GM12873 (cell line): ENCODE measurements at regions not wholly inside any gene's neighbourhood (a gene's known extent, or its start where the extent isn't known, plus 50 kb on each side); places are given as distances from the start of the nearest gene placed in this dataset.

Experiments
- TF ChIP-seq, protein P1 (sequence below): IDR thresholded peaks from 2 replicates; pipeline ENCODE4 v1.5.1; 2012; ENCODE audit warnings: low read depth, mild to moderate bottlenecking, moderate library complexity, low read length, control low read depth; ENCODE audit not compliant: insufficient read depth; ENCODE audit errors: missing control alignments

DNA sequence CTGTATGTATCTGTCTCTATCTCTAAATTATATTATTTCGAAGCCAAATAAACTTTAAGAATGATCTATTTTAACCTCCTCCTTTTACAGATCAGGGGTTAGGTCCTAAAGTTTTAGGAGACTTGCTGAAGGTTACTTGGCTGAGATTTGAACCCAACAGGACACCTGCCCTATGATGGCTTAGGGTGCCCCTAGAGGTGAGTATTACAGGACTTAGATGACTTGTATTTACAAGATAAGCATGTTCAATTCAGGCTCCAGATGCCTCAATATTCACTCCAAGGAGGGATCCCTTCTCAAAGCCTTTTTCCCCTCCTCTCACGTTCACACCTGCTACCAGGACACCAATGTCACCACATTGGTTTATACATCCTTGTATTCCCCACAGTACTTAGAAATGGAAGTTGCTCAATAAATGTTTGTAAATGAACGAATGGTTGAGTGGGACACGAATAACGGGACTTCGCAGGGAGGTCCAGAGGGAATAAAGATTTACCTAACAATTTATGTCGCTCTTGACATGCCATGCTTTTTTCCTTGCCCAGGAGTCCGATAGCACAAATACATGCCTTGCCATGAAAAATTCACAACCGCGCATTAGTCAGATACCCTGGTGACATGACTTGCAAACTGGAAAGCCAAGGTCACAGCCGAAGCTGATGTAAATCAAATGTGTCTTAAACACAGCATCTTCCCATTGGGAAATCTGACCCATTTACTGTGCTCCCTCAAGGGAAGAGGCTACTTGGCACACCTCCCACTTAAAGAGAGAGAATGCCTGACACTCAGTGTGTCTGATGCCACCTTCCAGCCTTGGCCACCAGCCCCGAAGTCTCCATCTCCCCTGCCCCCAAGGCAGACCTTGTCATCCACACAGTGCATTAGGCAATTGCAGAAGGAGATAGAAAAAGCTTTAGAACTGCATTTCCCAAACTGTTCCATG, 872.2 kb upstream of the AUTS2 start:
- TF ChIP-seq, protein P1, sequence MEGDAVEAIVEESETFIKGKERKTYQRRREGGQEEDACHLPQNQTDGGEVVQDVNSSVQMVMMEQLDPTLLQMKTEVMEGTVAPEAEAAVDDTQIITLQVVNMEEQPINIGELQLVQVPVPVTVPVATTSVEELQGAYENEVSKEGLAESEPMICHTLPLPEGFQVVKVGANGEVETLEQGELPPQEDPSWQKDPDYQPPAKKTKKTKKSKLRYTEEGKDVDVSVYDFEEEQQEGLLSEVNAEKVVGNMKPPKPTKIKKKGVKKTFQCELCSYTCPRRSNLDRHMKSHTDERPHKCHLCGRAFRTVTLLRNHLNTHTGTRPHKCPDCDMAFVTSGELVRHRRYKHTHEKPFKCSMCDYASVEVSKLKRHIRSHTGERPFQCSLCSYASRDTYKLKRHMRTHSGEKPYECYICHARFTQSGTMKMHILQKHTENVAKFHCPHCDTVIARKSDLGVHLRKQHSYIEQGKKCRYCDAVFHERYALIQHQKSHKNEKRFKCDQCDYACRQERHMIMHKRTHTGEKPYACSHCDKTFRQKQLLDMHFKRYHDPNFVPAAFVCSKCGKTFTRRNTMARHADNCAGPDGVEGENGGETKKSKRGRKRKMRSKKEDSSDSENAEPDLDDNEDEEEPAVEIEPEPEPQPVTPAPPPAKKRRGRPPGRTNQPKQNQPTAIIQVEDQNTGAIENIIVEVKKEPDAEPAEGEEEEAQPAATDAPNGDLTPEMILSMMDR, result no peak

DNA sequence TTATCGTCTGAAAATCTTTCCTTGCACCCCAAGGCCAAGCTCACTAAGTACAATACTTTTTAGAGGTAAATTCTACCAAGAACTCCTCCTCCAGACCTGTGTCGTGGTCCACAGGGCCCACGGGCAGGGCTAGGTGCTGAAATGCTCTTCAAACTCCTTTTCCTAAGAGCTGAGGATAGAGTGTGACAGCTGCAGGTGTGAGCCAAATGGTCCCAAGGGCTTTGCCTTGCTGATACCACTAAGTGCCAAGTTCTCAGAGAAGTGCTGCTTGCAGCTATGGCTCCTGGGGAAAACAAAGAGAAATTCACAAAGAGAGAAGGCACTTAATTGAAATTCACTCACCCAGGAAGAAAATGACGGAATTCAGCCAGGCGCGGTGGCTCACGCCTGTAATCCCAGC, 868.9 kb upstream of the AUTS2 start:
- TF ChIP-seq, protein P1, result no peak

DNA sequence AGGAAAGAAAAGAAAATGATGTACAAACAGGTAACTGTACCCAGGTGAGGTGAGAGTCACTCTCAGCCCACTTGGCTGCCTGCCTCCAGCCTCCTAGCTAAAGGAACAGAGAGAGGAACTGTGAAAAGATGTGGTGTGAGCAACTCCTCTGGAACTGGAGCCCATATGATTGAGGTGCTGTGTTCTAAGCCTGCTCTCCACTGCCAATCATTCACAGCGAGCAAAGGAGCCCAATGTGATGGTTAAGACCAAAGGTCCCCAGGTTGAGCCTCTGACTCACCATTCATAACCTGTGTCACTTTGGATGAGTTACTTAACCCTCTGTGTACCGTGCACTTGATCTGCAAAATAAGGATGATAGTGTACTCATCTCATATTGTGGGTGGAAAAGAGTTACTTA, 868.1 kb upstream of the AUTS2 start:
- TF ChIP-seq, protein P1, result no peak

DNA sequence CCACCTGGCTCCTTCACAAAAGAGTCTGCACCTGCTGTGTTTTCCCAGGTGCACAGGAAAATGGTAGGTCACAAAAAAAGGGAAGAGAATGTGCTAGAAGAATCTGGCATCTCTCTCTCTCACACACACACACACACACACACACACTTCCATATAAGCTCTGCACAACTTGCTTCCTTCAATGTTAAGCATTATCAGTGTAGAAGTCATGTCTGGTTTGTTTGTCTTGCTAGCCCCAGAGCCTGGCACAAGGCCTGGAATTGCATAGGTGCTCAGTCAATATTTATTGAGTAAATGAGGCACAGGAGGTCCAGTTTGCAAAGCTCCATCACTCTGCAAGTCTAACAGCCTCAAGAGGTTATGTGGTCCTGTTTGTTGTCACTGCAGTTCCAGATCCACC, 867.3 kb upstream of the AUTS2 start:
- TF ChIP-seq, protein P1, result no peak

DNA sequence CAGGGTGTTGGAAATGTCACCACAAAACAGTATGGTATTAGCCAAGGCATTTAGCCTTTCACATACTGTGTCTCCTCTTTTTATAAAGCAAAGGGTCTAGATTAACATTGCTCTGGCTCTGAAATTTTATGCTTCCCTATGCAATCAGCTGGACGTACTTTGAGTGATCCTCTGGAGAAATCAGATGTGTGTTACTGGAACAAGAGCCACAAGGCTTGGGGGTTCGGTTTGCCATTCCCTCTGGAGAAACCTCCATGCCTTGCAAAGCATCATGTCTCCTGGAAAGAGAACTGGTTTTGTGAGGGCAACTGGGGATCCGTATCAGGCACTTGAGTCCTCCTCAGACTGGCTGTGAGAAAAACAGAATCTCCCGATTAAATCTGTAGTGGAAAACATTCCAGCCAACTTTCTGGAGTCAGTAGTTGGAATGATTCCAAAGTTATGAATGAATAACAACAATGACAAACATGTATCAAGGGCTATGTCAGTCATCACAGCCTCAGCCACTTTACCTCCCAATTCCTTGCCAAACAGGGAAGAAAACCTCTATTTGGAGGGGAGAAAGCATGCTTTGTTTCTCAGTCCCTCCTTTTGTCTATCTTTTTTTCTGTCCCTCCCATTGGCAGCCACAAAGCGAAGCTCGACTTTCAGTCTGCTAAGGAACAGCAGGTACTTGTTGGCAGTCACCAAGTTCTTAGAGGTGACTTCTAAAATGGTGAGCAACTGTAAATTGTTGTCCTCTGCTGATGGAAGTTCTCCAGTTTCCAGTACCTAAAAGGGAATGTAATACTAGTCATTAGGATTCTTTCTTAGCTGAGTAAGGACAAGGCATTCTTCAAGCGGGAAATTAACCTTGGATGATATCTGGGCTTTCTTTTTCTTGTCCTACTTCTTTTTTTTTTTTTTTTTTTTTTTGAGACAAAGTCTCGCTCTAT, 864.8 kb upstream of the AUTS2 start:
- TF ChIP-seq, protein P1, result no peak

DNA sequence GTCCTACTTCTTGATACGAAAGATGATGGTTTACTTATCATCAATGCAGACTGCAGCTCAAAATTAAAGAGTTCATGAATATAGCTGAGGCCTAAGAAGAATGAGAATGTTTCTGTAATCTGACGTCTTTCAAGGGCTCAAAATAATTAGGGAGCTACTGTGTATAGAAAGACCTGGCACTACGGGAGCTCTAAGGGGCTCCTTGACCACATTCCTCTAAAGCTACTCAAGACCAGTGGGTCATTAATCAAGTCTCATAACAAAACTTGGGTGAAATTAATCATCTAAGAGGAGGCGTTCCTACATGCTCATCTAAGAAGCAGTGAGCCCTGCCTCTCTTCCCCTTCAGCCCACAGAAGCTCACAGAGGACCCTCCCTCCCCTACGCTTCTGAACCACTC, 863.8 kb upstream of the AUTS2 start:
- TF ChIP-seq, protein P1, result no peak

- TF ChIP-seq, protein P1, result no peak
These were observed 859.0 kb upstream of the AUTS2 start for GRCh38 chr7:68739306-68739705.
